Natural killer cell (primary cell): ENCODE measurements at regions not wholly inside any gene's neighbourhood (a gene's known extent, or its start where the extent isn't known, plus 50 kb on each side); places are given as distances from the start of the nearest gene placed in this dataset.
A peak's percentile ranks its signal among the peaks of the same experiment; 100 is the strongest.

ENCODE experiments used
- ATAC-seq, 3 donors: fragments of 150-1000 bp in 2 of 3; fragments of 200-7000 bp in 1 of 3; cut with Tn5 transposase; 1 replicate in 1 of 3; 2 replicates in 2 of 3; pipeline ENCODE4 v1.10.0; 2021; ENCODE audit warnings: mild to moderate bottlenecking in 2 of 3, moderate library complexity in 2 of 3
- DNase-seq, 2 donors: peaks; one replicate each; pipeline versions ENCODE4 v3.0.0 to v3.0.0-alpha.2; 2013 to 2021; ENCODE audit warnings: mixed read lengths in 1 of 2
- H3K27ac ChIP-seq: one replicate; pipeline ENCODE4 v1.5.1; 2013; ENCODE audit warnings: mild to moderate bottlenecking, low read length
- H3K27me3 ChIP-seq: one replicate; pipeline ENCODE4 v1.6.1; 2013; ENCODE audit warnings: low read length; ENCODE audit not compliant: control insufficient read depth, insufficient read depth
- H3K36me3 ChIP-seq: one replicate; pipeline ENCODE4 v1.6.1; 2013; ENCODE audit warnings: low read length; ENCODE audit not compliant: control insufficient read depth, insufficient read depth
- H3K4me1 ChIP-seq: one replicate; pipeline ENCODE4 v1.6.1; 2013; ENCODE audit warnings: low read length; ENCODE audit not compliant: control insufficient read depth, insufficient read depth
- H3K4me3 ChIP-seq: one replicate; pipeline ENCODE4 v1.5.1; 2013; ENCODE audit warnings: low read length
- H3K9me3 ChIP-seq: one replicate; pipeline ENCODE4 v1.6.1; 2013; ENCODE audit warnings: low read length; ENCODE audit not compliant: control insufficient read depth, insufficient read depth
- H3K27ac Mint-ChIP-seq, 2 donors: one replicate each; pipeline ENCODE4 v1.8.0; 2022; ENCODE audit warnings: mild to moderate bottlenecking in 2 of 2, mixed read lengths in 2 of 2, moderate library complexity in 1 of 2
- H3K27me3 Mint-ChIP-seq, 2 donors: one replicate each; pipeline ENCODE4 v1.8.0; 2022; ENCODE audit warnings: low read depth in 2 of 2, mixed read lengths in 2 of 2
- H3K36me3 Mint-ChIP-seq: one replicate; pipeline ENCODE4 v1.8.0; 2022; ENCODE audit warnings: mixed read lengths
- H3K4me1 Mint-ChIP-seq, 2 donors: one replicate each; pipeline ENCODE4 v1.8.0; 2022; ENCODE audit warnings: mixed read lengths in 2 of 2
- H3K4me3 Mint-ChIP-seq: one replicate; pipeline ENCODE4 v1.8.0; 2022; ENCODE audit warnings: mild to moderate bottlenecking, moderate library complexity, mixed read lengths
- H3K9me3 Mint-ChIP-seq, 2 donors: one replicate each; pipeline ENCODE4 v1.8.0; 2022; ENCODE audit warnings: mixed read lengths in 2 of 2
- WGBS: methylation state at CpG from one replicate; pipeline ENCODE4 v1.1.7; 2013; ENCODE audit warnings: missing lambda C conversion rate; ENCODE audit not compliant: insufficient coverage; 5-methylcytosine and 5-hydroxymethylcytosine counted together
- intact Hi-C: fragments of 100-400 bp; cut with micrococcal nuclease; formaldehyde crosslinking; loops from one replicate; pipeline ENCODE4 v1.14.2; 2022
- TF ChIP-seq, protein P1 (sequence below): fragments of 200-600 bp; IDR thresholded peaks from one replicate; pipeline ENCODE4 v1.8.0; 2022; ENCODE audit warnings: antibody characterized with exemption

DNA sequence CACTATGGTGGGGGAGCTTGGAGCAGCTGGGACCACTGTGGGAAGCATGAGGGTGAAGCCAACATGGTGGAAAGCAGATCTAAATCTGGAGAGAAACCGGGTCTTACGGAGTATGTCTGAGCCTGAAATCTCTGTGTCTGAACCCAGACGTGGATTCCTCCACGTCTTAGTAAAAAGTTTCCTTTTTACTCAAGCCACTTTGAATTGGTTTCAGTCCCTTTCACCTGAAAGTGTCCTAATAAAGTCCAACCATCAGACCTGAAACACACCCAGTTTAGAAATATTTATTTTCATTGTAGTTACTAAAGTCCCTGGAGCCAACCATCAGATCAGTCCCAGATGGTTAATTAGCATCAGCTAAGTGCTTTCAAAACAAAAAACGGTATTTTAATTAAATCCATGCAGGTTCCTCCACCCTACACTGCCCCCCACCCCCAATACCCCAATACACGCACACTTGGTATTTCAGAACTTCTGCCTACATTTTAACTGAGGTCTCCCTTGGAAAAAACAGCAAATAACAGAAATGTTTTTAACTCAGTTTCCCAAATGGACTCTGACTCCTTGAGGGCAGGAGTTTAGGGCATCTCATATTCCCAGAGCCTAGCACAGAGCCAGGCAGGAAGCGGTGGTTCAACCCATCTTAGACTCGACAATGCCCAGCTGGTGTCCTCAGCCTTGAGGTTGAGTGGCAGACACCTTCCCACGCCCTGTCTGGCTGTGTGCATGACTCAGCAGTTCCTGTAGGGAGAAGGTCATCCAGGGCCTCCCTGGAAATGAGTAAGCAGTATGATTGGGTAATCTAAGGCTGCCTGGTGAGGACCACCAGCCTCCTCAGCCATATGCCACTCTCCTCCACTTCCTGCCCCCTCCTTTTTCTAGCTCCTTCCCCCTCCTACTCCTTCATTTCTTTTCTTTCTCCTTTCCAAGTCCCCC is 175.8 kb downstream of the TTC8 start:
- 55% methylated on average over 9 of the region's 9 CpGs for WGBS
- intact Hi-C loops = no loop called here
- peak in 2 of 3 donors; percentile 18 to 43 for ATAC-seq

DNA sequence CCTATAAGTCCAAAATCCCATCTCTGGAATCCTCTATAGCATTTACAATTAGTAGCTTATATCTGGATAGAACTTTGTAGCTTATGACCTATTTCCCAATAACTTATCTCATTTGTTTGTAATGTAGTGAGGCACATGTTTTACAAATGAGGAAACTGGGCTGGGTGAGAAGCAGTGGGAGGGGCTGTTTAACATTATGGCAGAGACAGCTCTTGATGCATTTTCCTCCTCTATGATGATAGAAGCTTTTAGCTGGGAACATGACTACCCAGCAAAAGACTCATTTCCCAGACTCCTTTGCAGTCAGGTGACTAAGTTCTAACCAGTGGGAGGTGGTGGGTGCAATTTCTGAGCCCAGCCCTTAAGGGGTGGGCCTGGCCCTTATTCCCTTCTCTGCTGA is 179.7 kb downstream of the TTC8 start:
- no peak for ATAC-seq
- H3K9me3 Mint-ChIP-seq = no peaks in the 10 kb centered on the region
- H3K27ac Mint-ChIP-seq = no peak overlapping the region
- Histone ChIP-seq H3K9me3 (no peaks in the 10 kb centered on the region), H3K27ac (no peak overlapping the region), H3K36me3 (no peaks in the 10 kb centered on the region), H3K4me3 (no peak overlapping the region), H3K27me3 (no peaks in the 10 kb centered on the region), H3K4me1 (no peaks in the 10 kb centered on the region)
- DNase-seq = no peak
- intact Hi-C loops = no loop called here
- no peaks in the 10 kb centered on the region for H3K36me3 Mint-ChIP-seq
- H3K27me3 Mint-ChIP-seq = peaks cover 9 to 14% of the 10 kb centered on the region in 2 donors
- H3K4me3 Mint-ChIP-seq = no peak overlapping the region
- TF ChIP-seq, protein P1, sequence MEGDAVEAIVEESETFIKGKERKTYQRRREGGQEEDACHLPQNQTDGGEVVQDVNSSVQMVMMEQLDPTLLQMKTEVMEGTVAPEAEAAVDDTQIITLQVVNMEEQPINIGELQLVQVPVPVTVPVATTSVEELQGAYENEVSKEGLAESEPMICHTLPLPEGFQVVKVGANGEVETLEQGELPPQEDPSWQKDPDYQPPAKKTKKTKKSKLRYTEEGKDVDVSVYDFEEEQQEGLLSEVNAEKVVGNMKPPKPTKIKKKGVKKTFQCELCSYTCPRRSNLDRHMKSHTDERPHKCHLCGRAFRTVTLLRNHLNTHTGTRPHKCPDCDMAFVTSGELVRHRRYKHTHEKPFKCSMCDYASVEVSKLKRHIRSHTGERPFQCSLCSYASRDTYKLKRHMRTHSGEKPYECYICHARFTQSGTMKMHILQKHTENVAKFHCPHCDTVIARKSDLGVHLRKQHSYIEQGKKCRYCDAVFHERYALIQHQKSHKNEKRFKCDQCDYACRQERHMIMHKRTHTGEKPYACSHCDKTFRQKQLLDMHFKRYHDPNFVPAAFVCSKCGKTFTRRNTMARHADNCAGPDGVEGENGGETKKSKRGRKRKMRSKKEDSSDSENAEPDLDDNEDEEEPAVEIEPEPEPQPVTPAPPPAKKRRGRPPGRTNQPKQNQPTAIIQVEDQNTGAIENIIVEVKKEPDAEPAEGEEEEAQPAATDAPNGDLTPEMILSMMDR = no peak
- H3K4me1 Mint-ChIP-seq = no peaks in the 10 kb centered on the region

More for the DNA sequence above, 175.8 kb downstream of the TTC8 start:
- Histone ChIP-seq H3K27ac (no peak overlapping the region), H3K9me3 (no peaks in the 10 kb centered on the region), H3K27me3 (peaks cover 3% of the 10 kb centered on the region), H3K36me3 (no peaks in the 10 kb centered on the region), H3K4me3 (no peak overlapping the region), H3K4me1 (no peaks in the 10 kb centered on the region)
- TF ChIP-seq, protein P1 = no peak
- no peak overlapping the region for H3K4me3 Mint-ChIP-seq
- no peak for DNase-seq
- no peaks in the 10 kb centered on the region for H3K9me3 Mint-ChIP-seq
- H3K36me3 Mint-ChIP-seq = no peaks in the 10 kb centered on the region
- peaks cover 18 to 43% of the 10 kb centered on the region in 2 donors for H3K27me3 Mint-ChIP-seq
- no peaks in the 10 kb centered on the region for H3K4me1 Mint-ChIP-seq
- no peak overlapping the region for H3K27ac Mint-ChIP-seq

- Histone ChIP-seq H3K36me3 (no peaks in the 10 kb centered on the region), H3K27me3 (no peaks in the 10 kb centered on the region), H3K4me3 (no peak overlapping the region), H3K27ac (no peak overlapping the region), H3K4me1 (no peaks in the 10 kb centered on the region), H3K9me3 (peaks cover under 1% of the 10 kb centered on the region)
- DNase-seq = no peak
- TF ChIP-seq, protein P1 = no peak
- Mint-ChIP-seq H3K4me3 (no peak overlapping the region), H3K27ac (no peak overlapping the region), H3K4me1 (no peaks in the 10 kb centered on the region), H3K9me3 (no peaks in the 10 kb centered on the region), H3K36me3 (no peaks in the 10 kb centered on the region), H3K27me3 (peaks cover 18 to 30% of the 10 kb centered on the region in 2 donors)
- intact Hi-C loops = no loop called here
- no peak for ATAC-seq
Measured at GRCh38 chr14:89007906-89008305, 183.5 kb downstream of the TTC8 start.
